Iris pigment epithelial cell (primary cell): ENCODE measurements at regions not wholly inside any gene's neighbourhood (a gene's known extent, or its start where the extent isn't known, plus 50 kb on each side); places are given as distances from the start of the nearest gene placed in this dataset.
"Not testable (repeated sequence)": the region's sequence is repeated elsewhere in the genome, so short reads cannot be mapped to it uniquely, and the experiment has no call there.

Experiments used
- DNase-seq: peaks from one replicate; pipeline ENCODE4 v3.0.0-alpha.2; 2011; ENCODE audit warnings: low read depth

DNA sequence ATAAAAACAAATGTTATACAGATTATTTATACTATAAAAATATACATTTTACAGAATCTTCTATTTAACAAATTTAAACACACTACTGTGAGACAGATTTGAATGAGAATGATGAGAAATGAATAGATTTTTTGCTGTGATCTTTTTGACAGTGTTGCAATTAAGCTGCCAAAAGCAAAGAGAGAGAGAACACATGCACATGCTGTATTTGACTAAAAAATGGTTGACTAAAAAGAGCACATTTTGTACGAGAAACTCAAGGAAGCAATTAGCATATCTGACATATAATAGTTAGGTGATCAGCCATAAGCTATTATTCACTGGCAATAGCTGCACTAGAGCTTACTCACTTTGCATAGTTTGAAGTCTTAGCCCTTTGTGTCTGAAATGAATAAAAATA lies 115.8 kb downstream of the SYT10 start:
- DNase-seq = no peak

DNA sequence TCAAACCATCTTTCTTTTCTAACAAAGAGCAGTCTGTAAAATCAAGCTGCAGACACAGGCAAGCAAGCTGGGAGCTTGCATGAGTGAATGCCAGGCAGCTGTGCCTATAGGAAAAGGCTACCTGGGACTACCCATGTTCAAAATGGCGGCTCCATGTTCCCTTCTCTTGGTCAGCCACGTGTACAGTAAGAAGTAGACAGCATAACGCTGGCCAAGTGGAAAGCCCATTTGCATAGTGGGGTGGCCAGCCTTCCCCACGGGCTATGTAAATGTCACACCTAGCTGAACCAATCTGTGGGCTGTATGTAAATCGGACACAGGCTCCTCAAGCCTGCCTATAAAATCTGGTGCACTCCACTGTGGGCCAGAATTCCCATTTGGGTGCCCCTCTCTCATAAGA lies 117.1 kb downstream of the SYT10 start:
- DNase-seq = no peak

GRCh38 chr12:33317746-33318145 lies 121.9 kb downstream of the SYT10 start:
- DNase-seq = no peak

GRCh38 chr12:33314223-33314622 lies 125.4 kb downstream of the SYT10 start:
- DNase-seq = no peak

- no peak for DNase-seq
These were observed 126.1 kb downstream of the SYT10 start for GRCh38 chr12:33313476-33313875.

GRCh38 chr12:33310471-33310870 lies 129.1 kb downstream of the SYT10 start:
- no peak for DNase-seq

- DNase-seq = no peak
These were observed 135.4 kb downstream of the SYT10 start for GRCh38 chr12:33304176-33304575.

DNA sequence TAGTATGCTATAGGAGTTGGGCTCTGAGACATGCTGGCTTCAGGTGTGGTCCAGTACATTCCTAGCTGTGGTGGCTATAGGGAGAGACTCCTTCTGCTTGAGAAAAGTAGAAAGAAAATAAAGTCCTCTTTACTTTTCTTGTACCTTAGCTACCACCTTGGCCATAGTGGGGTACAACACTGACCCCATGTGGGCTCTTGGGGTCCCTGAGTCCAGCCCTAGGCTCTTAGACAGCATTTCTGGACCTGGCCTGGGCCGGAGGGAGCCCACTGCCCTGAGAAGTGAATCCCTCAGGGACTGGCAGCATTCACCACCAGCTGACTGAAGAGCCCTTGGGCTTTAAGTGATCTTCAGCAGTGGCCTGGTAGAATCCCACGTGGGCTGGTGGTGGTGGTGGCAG lies 143.1 kb downstream of the SYT10 start:
- no peak for DNase-seq

- no peak for DNase-seq
These were observed 148.9 kb downstream of the SYT10 start for GRCh38 chr12:33290703-33291102.

- no peak for DNase-seq
These were observed 156.6 kb downstream of the SYT10 start for GRCh38 chr12:33283054-33283453.

DNA sequence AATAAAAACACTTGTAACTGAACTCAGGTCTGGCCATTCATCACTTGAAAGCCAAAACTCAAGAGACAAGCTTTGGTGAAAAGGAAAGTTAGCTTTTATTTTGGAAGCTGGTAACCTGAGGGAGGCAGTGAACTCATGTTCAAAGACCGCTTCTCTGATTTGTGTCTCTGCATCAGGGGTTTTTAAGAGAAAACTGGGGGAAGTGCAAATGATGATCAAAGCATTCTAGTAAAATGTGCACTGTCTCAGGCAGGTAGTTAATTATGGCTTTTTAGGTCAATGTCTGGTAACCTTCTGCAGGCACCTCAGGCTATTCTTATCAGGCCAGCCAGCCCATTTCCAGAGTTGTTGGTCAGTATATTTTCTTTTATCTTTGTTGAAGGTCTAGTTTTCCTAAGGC lies 162.2 kb downstream of the SYT10 start:
- DNase-seq = no peak

DNA sequence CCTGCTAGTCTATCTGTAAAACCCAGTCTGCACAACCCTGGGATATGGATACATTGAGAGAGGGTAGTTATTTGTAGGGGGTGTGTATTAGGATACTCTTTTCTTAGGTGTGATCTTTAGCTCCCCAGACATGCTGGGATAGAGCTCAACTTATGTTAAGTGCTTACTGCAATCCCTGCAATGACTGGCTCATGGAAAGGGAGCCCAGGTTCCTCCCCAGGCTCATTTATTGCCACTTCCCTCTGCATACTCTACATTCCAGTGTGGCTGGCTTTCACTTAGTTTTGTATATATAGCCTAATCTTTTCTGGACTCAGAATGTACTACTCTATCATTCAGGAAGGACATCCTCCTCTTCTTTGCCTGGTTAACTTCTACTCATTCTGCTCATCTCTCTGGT lies 172.0 kb downstream of the SYT10 start:
- no peak for DNase-seq

DNA sequence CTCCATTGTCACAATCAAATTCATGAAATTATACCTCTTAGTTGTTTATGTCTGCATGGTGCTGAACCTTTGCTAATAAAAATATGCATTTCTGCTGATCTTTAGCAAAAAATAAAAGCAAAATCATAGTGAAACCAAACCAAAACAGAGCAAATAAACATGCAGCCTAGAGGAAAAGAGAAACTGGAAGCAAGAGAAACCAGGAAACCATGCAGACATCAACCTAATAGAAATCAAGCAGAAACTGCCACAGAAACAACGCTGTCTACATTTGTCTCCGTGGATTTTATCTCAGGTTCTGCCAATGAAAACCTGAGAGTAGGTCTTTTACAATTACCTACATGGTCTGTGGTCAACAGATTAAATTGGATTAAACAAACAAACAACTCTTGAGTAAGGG lies 173.7 kb downstream of the SYT10 start:
- DNase-seq = no peak

DNA sequence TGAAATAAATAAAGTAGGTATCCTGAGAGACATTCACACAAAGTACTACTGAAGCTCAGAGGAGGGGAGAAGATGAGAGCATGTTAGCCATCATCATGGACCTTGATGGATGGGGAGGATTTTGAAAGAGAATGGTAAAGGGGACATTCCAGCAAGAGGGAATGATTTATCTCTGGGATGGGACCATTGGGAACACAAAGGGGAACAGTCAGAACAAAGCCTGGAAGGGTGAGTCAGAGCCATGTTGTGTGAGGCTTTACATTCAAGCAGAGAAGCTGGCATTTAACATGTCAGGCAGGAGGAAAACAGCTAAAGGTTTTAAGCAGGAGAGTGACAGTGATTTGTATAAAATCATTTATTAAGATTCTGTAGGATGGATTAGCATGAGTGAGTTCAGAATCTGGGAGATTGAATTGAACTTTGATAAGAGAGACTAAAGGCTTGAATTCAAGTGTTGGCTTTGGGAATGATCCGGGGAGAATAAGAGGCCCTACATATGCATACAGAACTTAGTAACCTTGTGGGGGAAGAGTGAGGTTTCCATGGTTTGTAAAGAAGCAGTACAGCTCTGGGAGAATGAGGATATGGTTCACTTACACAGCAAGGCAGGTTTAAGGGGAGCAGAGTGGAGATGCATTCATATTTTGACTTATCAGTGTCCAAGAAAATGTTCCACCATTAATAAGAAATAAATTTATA lies 174.4 kb downstream of the SYT10 start:
- DNase-seq = no peak

- DNase-seq = no peak
These were observed 186.4 kb downstream of the SYT10 start for GRCh38 chr12:33253178-33253577.

DNA sequence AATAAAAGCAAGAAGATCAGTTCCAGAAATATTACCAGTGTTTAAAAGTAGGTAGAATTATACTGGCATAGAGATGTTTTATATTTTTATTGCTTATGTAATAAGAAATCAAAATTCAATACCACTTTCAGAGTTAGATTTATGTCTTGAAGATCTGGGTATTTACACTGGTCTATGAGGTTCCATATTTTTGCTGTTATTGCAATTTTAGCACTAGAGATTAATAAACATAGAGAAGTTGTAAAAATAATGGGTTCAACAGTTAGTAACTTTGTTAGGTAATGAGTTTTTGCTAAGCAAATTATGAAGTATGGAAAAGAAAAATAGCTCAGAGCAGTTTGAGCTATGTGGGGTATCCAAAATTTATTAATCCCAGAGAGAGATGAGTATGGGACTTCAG lies 188.1 kb downstream of the SYT10 start:
- no peak for DNase-seq

DNA sequence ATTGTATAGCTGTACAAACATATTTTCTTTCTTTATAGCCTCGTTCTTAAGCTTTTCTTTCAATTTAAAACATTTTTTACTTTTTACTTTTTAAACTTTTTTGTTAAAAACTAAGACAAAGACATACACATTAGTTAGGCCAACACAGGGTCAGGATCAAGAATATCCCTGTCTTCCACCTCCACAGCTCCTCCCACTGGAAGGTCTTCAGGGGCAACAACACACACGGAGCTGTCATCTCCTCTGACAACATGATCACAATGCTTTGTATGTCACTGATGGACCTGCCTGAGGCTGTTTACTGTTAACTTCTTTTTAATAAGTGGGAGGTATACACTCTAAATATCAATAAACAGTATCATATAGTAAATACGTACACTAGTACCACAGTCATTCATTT lies 191.3 kb downstream of the SYT10 start:
- DNase-seq = no peak

DNA sequence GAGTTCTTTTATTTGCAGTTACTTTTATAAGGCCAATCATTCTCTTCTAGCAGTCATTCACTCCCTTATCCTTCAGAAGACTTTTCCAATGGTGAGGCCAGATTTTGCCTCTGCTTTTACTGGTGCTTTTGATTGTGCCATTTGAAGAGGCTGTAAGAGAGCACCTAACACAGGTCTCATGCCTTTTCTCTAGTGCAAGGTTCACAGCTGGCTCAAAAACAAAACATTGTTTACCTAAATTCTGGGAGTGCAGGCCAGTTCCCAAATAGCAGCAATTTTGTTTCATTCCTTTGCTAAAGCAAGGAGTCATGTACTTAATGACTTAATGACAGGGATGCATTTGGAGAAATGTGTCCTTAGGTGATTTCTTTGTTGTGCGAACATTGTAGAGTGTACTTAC lies 192.0 kb downstream of the SYT10 start:
- DNase-seq = no peak

DNA sequence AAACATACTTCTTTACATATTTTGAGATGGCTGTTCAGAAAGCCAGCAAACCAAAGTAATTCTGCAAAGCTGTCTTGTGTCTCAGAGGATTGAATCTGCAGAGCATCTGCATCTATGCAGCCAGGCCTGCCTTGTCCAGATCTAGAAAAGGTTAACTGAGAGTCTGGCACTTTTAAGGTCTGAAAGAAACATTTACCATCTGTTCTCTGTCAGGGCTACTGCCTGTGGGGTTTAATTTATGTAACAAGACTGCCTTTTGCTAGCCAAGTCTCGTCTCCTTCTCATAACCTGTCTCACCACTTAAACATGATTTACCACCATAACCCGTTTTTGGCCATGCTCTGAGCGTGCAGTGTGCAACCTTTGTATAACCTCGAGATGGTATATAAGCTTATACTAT lies 194.2 kb downstream of the SYT10 start:
- no peak for DNase-seq

DNA sequence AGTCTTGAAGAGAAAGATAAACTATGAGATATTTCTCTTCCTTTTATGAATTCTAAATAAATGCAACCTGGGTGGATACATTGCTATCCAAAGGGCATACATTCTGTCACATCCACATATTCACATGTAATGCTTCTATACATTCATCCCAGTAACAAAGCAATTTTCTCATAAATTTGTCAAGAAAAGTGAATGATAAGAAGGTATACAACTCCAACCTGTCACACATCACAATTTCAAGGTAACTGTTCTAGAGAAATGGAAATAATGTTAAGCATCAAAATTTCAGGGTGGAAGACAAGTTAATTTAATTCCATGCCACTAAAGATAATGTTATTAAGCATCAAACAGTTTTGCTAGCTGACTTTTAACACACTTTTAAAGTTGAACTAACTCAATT lies 212.9 kb downstream of the SYT10 start:
- DNase-seq = no peak

- DNase-seq = no peak
These were observed 215.7 kb downstream of the SYT10 start for GRCh38 chr12:33223956-33224355.

DNA sequence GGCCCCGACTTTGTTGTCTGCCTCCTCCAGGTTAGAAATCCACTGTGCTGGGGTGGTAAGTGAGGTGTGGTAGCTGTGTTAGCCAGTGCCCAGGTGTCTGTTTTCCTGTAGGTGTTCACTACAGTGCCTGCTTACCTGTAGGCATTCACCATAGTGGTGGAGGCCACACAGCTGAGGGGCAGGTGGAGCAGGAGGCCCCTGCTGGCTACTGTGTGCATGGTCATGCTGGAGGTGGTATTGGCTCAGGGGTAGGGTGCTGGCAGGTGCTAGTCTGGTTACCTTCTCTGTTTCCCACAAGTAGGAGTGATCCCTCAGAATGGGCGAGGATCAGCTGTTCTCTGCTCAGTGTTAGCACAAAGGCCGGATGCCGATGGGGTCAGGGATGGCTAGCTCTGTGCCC lies 217.3 kb downstream of the SYT10 start:
- DNase-seq = no peak

DNA sequence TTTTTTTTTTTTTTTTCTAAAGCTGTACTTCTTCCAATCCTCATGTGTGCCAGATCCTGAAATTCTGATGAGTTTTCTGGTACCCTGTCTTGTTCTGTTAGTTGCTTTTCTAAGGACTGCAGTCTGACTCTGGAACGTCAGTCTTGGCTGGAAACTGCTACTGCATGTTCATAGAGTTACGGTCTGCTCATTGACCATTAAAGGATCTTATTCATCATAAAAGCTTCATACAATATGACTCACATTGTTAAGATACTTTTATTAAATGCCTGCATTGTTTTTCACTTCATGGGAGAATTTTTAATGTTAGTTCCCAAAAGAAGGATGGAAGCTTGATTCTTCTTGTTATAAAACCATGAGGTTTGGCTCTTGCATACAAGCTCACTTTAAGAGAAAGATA lies 233.6 kb downstream of the SYT10 start:
- no peak for DNase-seq

GRCh38 chr12:33194389-33194788 lies 245.2 kb downstream of the SYT10 start:
- DNase-seq = not testable (repeated sequence)

DNA sequence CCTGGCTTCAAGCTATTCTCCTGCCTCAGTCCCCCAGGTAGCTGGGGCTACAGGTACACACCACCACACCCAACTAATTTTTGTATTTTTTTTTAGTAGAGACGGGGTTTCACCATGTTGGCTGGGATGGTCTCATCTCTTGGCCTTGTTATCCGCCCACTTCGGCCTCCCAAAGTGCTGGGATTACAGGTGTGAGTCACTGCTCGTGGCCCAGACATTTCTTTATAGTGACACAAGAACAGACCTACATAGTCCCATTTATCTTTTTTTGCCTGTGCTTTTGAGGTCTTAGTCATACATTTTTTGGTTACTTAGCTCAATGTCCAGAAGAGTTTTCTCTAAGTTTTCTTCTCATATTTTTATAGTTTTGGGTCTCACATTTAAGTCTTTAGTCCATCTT lies 247.4 kb downstream of the SYT10 start:
- DNase-seq = no peak
